C4-2B (cell line): ENCODE measurements at regions not wholly inside any gene's neighbourhood (a gene's known extent, or its start where the extent isn't known, plus 50 kb on each side); places are given as distances from the start of the nearest gene placed in this dataset.

Source experiments
- CTCF ChIP-seq: fragments of 450-650 bp; conservative IDR thresholded peaks from 2 replicates; pipeline ENCODE4 v1.5.1; 2017; ENCODE audit warnings: mild to moderate bottlenecking
- ZFX ChIP-seq: fragments of 450-650 bp; IDR thresholded peaks from 2 replicates; pipeline ENCODE4 v1.6.1; 2017

- TF ChIP-seq CTCF (no peak), ZFX (no peak)
Measured at GRCh38 chr3:35968043-35968622, 328.8 kb downstream of the ARPP21 start.
